Liver (tissue), 7 donors: ENCODE measurements at regions not wholly inside any gene's neighbourhood (a gene's known extent, or its start where the extent isn't known, plus 50 kb on each side); places are given as distances from the start of the nearest gene placed in this dataset.

Source experiments
- DNase-seq: peaks from one replicate; pipeline ENCODE4 v3.0.0-alpha.2; 2017; ENCODE audit warnings: low spot score
- H3K27ac ChIP-seq, 2 donors: one replicate each; pipeline ENCODE4 v1.7.0; 2013; ENCODE audit warnings: inconsistent platforms in 2 of 2, low read length in 2 of 2, control low read depth in 1 of 2, low read depth in 1 of 2, mild to moderate bottlenecking in 1 of 2
- H3K27me3 ChIP-seq, 4 donors: one replicate each; pipeline versions ENCODE4 v1.6.1 to v1.7.0; 2013; ENCODE audit warnings: low read length in 3 of 4, inconsistent platforms in 1 of 4, mild to moderate bottlenecking in 1 of 4, moderate library complexity in 1 of 4; ENCODE audit not compliant: control insufficient read depth in 4 of 4, insufficient read depth in 4 of 4
- H3K36me3 ChIP-seq, 4 donors: one replicate each; pipeline versions ENCODE4 v1.6.1 to v1.7.0; 2013; ENCODE audit warnings: low read length in 3 of 4, mild to moderate bottlenecking in 3 of 4, low read depth in 1 of 4, moderate library complexity in 1 of 4; ENCODE audit not compliant: control insufficient read depth in 4 of 4, insufficient read depth in 3 of 4
- H3K4me1 ChIP-seq, 4 donors: one replicate each; pipeline versions ENCODE4 v1.6.1 to v1.7.0; 2013; ENCODE audit warnings: low read length in 3 of 4, mild to moderate bottlenecking in 3 of 4, moderate library complexity in 1 of 4; ENCODE audit not compliant: control insufficient read depth in 4 of 4, insufficient read depth in 4 of 4
- H3K4me3 ChIP-seq, 3 donors: one replicate each; pipeline versions ENCODE4 v1.6.1 to v1.7.0; 2013; ENCODE audit warnings: low read length in 3 of 3, control low read depth in 1 of 3, low read depth in 1 of 3, mild to moderate bottlenecking in 1 of 3
- H3K9ac ChIP-seq, 2 donors: one replicate each; pipeline ENCODE4 v1.7.0; 2013; ENCODE audit warnings: low read length in 2 of 2, mild to moderate bottlenecking in 2 of 2, moderate library complexity in 2 of 2, control low read depth in 1 of 2, low read depth in 1 of 2
- H3K9me3 ChIP-seq, 4 donors: one replicate each; pipeline versions ENCODE4 v1.6.1 to v1.7.0; 2013; ENCODE audit warnings: low read length in 3 of 4; ENCODE audit not compliant: control insufficient read depth in 4 of 4
- ATF3 ChIP-seq: IDR thresholded peaks from 2 replicates; pipeline ENCODE4 v1.6.1; 2016; ENCODE audit warnings: antibody characterized with exemption
- EGR1 ChIP-seq, 2 donors: IDR thresholded peaks; 2 replicates each; pipeline ENCODE4 v1.6.1; 2016 to 2018; ENCODE audit warnings: antibody characterized with exemption in 2 of 2, low read depth in 2 of 2
- FOXA1 ChIP-seq: IDR thresholded peaks from 2 replicates; pipeline ENCODE4 v1.6.1; 2016; ENCODE audit warnings: antibody characterized with exemption
- FOXA2 ChIP-seq: IDR thresholded peaks from 2 replicates; pipeline ENCODE4 v1.6.1; 2016; ENCODE audit warnings: antibody characterized with exemption
- GABPA ChIP-seq, 2 donors: IDR thresholded peaks in 1 of 2; conservative IDR thresholded peaks in 1 of 2; 2 replicates each; pipeline ENCODE4 v1.6.1; 2016; ENCODE audit warnings: antibody characterized with exemption in 2 of 2, mild to moderate bottlenecking in 1 of 2, moderate library complexity in 1 of 2
- HNF4A ChIP-seq, 2 donors: conservative IDR thresholded peaks; 2 replicates each; pipeline ENCODE4 v1.6.1; 2016; ENCODE audit warnings: antibody characterized with exemption in 2 of 2, mild to moderate bottlenecking in 2 of 2
- HNF4G ChIP-seq: IDR thresholded peaks from 2 replicates; pipeline ENCODE4 v1.6.1; 2016; ENCODE audit warnings: antibody characterized with exemption
- JUND ChIP-seq, 2 donors: IDR thresholded peaks; 2 replicates each; pipeline ENCODE4 v1.6.1; 2016; ENCODE audit warnings: antibody characterized with exemption in 2 of 2
- MAX ChIP-seq: IDR thresholded peaks from 2 replicates; pipeline ENCODE4 v1.6.1; 2016; ENCODE audit warnings: antibody characterized with exemption
- NR2F2 ChIP-seq: IDR thresholded peaks from 2 replicates; pipeline ENCODE4 v1.6.1; 2016; ENCODE audit warnings: antibody characterized with exemption
- RAD21 ChIP-seq, 2 donors: IDR thresholded peaks; 2 replicates each; pipeline ENCODE4 v1.6.1; 2016; ENCODE audit warnings: antibody characterized with exemption in 2 of 2, mild to moderate bottlenecking in 2 of 2
- SP1 ChIP-seq: IDR thresholded peaks from 2 replicates; pipeline ENCODE4 v1.6.1; 2018; ENCODE audit warnings: antibody characterized with exemption, mild to moderate bottlenecking
- TAF1 ChIP-seq: conservative IDR thresholded peaks from 2 replicates; pipeline ENCODE4 v1.6.1; 2016; ENCODE audit warnings: antibody characterized with exemption, mild to moderate bottlenecking
- ZBTB33 ChIP-seq: IDR thresholded peaks from 2 replicates; pipeline ENCODE4 v1.6.1; 2016; ENCODE audit warnings: antibody characterized with exemption
- WGBS: extraction: QIAGEN DNeasy Blood & Tissue Kit; methylation state at CpG from one replicate; pipeline ENCODE4 v1.1.7; 2013; 5-methylcytosine and 5-hydroxymethylcytosine counted together
- TF ChIP-seq, protein P1 (sequence below): IDR thresholded peaks from 2 replicates; pipeline ENCODE4 v1.6.1; 2016; ENCODE audit warnings: antibody characterized with exemption, mild to moderate bottlenecking
- donor health status: healthy.
- donor health status: healthy.
- donor health status: healthy.
- donor health status: healthy.

GRCh38 chr5:2685651-2686272 is 65.7 kb downstream of the IRX2 start:
- no peak for DNase-seq
- Histone ChIP-seq H3K36me3 (no peaks in the 10 kb centered on the region), H3K9me3 (peaks cover 0 to 4% (median 0%) of the 10 kb centered on the region in 4 donors), H3K27me3 (peaks cover 0 to 5% (median 1%) of the 10 kb centered on the region in 4 donors), H3K4me3 (no peak overlapping the region), H3K4me1 (no peaks in the 10 kb centered on the region), H3K27ac (no peak overlapping the region), H3K9ac (no peak overlapping the region)
- TF ChIP-seq EGR1 (IDR thresholded peaks at IDR 0.05; ENCODE audit: low read depth in 2 of 2) (no peak), GABPA (IDR thresholded peaks at IDR 0.05 in 1 of 2, conservative IDR thresholded peaks at IDR 0.05 in 1 of 2) (no peak), JUND (IDR thresholded peaks at IDR 0.05) (no peak), ATF3 (no peak), FOXA1 (no peak), TAF1 (no peak)
- 53% methylated on average over 4 of the region's 4 CpGs for WGBS

GRCh38 chr5:2684606-2685005 is 66.9 kb downstream of the IRX2 start:
- DNase-seq, result no peak
- Histone ChIP-seq H3K9me3 (no peaks in the 10 kb centered on the region), H3K27me3 (peaks cover 0 to 8% (median 2%) of the 10 kb centered on the region in 4 donors), H3K36me3 (no peaks in the 10 kb centered on the region), H3K27ac (no peak overlapping the region), H3K4me3 (no peak overlapping the region), H3K9ac (no peak overlapping the region), H3K4me1 (no peaks in the 10 kb centered on the region)
- TF ChIP-seq HNF4G (no peak), EGR1 (IDR thresholded peaks at IDR 0.05; ENCODE audit: low read depth in 2 of 2) (no peak), RAD21 (IDR thresholded peaks at IDR 0.05) (no peak)
- WGBS, result 82% methylated on average over 11 of the region's 11 CpGs

- WGBS, result 71% methylated on average over 14 of the region's 14 CpGs
- Histone ChIP-seq H3K9ac (no peak overlapping the region), H3K9me3 (no peaks in the 10 kb centered on the region), H3K27ac (no peak overlapping the region), H3K4me1 (no peaks in the 10 kb centered on the region), H3K4me3 (no peak overlapping the region), H3K36me3 (no peaks in the 10 kb centered on the region), H3K27me3 (peaks cover 0 to 8% (median 2%) of the 10 kb centered on the region in 4 donors)
- TF ChIP-seq ATF3 (no peak), FOXA2 (no peak), ZBTB33 (no peak), SP1 (no peak), TAF1 (no peak), HNF4G (no peak), HNF4A (conservative IDR thresholded peaks at IDR 0.05) (no peak), MAX (no peak), RAD21 (IDR thresholded peaks at IDR 0.05) (no peak), FOXA1 (no peak), GABPA (IDR thresholded peaks at IDR 0.05 in 1 of 2, conservative IDR thresholded peaks at IDR 0.05 in 1 of 2) (no peak), JUND (IDR thresholded peaks at IDR 0.05) (no peak), NR2F2 (no peak)
- TF ChIP-seq, protein P1, sequence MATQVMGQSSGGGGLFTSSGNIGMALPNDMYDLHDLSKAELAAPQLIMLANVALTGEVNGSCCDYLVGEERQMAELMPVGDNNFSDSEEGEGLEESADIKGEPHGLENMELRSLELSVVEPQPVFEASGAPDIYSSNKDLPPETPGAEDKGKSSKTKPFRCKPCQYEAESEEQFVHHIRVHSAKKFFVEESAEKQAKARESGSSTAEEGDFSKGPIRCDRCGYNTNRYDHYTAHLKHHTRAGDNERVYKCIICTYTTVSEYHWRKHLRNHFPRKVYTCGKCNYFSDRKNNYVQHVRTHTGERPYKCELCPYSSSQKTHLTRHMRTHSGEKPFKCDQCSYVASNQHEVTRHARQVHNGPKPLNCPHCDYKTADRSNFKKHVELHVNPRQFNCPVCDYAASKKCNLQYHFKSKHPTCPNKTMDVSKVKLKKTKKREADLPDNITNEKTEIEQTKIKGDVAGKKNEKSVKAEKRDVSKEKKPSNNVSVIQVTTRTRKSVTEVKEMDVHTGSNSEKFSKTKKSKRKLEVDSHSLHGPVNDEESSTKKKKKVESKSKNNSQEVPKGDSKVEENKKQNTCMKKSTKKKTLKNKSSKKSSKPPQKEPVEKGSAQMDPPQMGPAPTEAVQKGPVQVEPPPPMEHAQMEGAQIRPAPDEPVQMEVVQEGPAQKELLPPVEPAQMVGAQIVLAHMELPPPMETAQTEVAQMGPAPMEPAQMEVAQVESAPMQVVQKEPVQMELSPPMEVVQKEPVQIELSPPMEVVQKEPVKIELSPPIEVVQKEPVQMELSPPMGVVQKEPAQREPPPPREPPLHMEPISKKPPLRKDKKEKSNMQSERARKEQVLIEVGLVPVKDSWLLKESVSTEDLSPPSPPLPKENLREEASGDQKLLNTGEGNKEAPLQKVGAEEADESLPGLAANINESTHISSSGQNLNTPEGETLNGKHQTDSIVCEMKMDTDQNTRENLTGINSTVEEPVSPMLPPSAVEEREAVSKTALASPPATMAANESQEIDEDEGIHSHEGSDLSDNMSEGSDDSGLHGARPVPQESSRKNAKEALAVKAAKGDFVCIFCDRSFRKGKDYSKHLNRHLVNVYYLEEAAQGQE, result no peak
- DNase-seq, result no peak
Observed at GRCh38 chr5:2683720-2684119, 67.8 kb downstream of the IRX2 start.
